Gastrocnemius medialis (tissue), 4 donors: ENCODE measurements at regions not wholly inside any gene's neighbourhood (a gene's known extent, or its start where the extent isn't known, plus 50 kb on each side); places are given as distances from the start of the nearest gene placed in this dataset.

Experiments
- ATAC-seq, 2 donors: fragments of 150-250 bp; one replicate each; pipeline ENCODE4 v1.9.1; 2016
- DNase-seq, 2 donors: peaks; one replicate each; pipeline ENCODE4 v3.0.0-alpha.2; 2019
- H3K27ac ChIP-seq, 4 donors: fragments of 200-600 bp; sonication (generic); 1 replicate in 1 of 4; 2 replicates in 3 of 4; pipeline ENCODE4 v1.5.1; 2016 to 2018; ENCODE audit warnings: mild to moderate bottlenecking in 2 of 4, moderate library complexity in 1 of 4
- H3K27me3 ChIP-seq, 3 donors: fragments of 200-600 bp; sonication (generic) in 2 of 3; 1 replicate in 1 of 3; 2 replicates in 2 of 3; pipeline versions ENCODE4 v1.5.1 to v1.6.0; 2016 to 2019; ENCODE audit warnings: mild to moderate bottlenecking in 1 of 3, moderate library complexity in 1 of 3
- H3K36me3 ChIP-seq, 2 donors: fragments of 200-600 bp; sonication (generic) in 1 of 2; one replicate each; pipeline ENCODE4 v1.5.1; 2017 to 2018
- H3K4me1 ChIP-seq, 2 donors: fragments of 200-600 bp; sonication (generic) in 1 of 2; one replicate each; pipeline ENCODE4 v1.5.1; 2016 to 2017; ENCODE audit warnings: mild to moderate bottlenecking in 2 of 2
- H3K4me3 ChIP-seq, 4 donors: fragments of 200-600 bp; sonication (generic) in 3 of 4; 1 replicate in 1 of 4; 2 replicates in 3 of 4; pipeline ENCODE4 v1.5.1; 2016 to 2019; ENCODE audit warnings: mild to moderate bottlenecking in 2 of 4
- H3K9me3 ChIP-seq, 3 donors: fragments of 200-600 bp; sonication (generic) in 2 of 3; 1 replicate in 1 of 3; 2 replicates in 2 of 3; pipeline ENCODE4 v1.5.1; 2016 to 2019
- CTCF ChIP-seq, 5 experiments: fragments of 450-650 bp in 3 of 5; fragments of 200-600 bp in 2 of 5; sonication (generic) in 2 of 5; IDR thresholded peaks in 4 of 5; conservative IDR thresholded peaks in 1 of 5; 1 replicate in 4 of 5; 2 replicates in 1 of 5; pipeline ENCODE4 v1.5.1; 2016 to 2019; ENCODE audit warnings: antibody characterized with exemption in 5 of 5, mild to moderate bottlenecking in 3 of 5, moderate library complexity in 3 of 5
- POLR2A ChIP-seq, 2 donors: fragments of 450-650 bp; IDR thresholded peaks; one replicate each; pipeline ENCODE4 v1.6.1; 2017; ENCODE audit warnings: antibody characterized with exemption in 2 of 2, mild to moderate bottlenecking in 2 of 2, moderate library complexity in 2 of 2
- in situ Hi-C, 4 donors: fragments of 200-750 bp; cut with MboI; loops; one replicate each; pipeline versions ENCODE4 v1.15.0 to v1.8.0; 2017; ENCODE audit warnings: low sequenced_read_pairs in 4 of 4
- intact Hi-C: fragments of 100-400 bp; cut with DNase I; formaldehyde crosslinking; loops from one replicate; pipeline ENCODE4 v1.15.1; 2023; ENCODE audit warnings: low total_unique reads

- no peaks in the 10 kb centered on the region for H3K36me3 ChIP-seq
- ATAC-seq (no peak), DNase-seq (no peak)
- in situ Hi-C loops: no loop called here
- H3K9me3 ChIP-seq: no peaks in the 10 kb centered on the region
- no peak for TF ChIP-seq POLR2A (IDR thresholded peaks at IDR 0.05)
- TF ChIP-seq CTCF (IDR thresholded peaks at IDR 0.05 in 4 of 5, conservative IDR thresholded peaks at IDR 0.05 in 1 of 5): no peak
- H3K27me3 ChIP-seq: no peaks in the 10 kb centered on the region
- no peaks in the 10 kb centered on the region for H3K4me1 ChIP-seq
- H3K4me3 ChIP-seq: no peak overlapping the region
- intact Hi-C loops: no loop called here
- H3K27ac ChIP-seq: no peak overlapping the region
Observed at GRCh38 chr4:186348433-186348832, 82.4 kb downstream of the F11 start.

DNA sequence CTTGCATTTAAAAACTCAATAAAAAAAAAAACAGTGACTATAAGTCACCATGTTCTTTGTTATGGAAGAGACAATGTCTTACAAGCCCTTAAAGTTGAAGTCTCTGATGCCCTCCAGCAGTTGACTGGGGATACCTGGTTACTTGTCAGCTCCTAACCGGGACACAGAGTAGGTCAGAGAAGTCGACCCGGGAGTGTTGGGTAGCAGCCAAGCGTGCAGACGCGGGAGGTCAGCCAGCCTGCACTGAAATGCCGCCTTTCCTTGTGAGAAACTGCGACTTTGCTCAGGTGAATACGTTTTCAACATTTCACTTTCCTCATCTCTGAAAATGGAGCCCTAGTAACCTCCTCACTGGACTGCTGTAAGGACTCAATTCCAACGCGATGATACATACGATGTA, 81.8 kb downstream of the F11 start:
- H3K27ac ChIP-seq: no peak overlapping the region
- H3K4me1 ChIP-seq: no peaks in the 10 kb centered on the region
- intact Hi-C loops (no loop called here), in situ Hi-C loops (no loop called here)
- H3K4me3 ChIP-seq: no peak overlapping the region
- ATAC-seq (no peak), DNase-seq (no peak)
- TF ChIP-seq POLR2A (IDR thresholded peaks at IDR 0.05): no peak
- no peak for TF ChIP-seq CTCF (IDR thresholded peaks at IDR 0.05 in 4 of 5, conservative IDR thresholded peaks at IDR 0.05 in 1 of 5)
- no peaks in the 10 kb centered on the region for H3K9me3 ChIP-seq
- H3K27me3 ChIP-seq: no peaks in the 10 kb centered on the region
- no peaks in the 10 kb centered on the region for H3K36me3 ChIP-seq

DNA sequence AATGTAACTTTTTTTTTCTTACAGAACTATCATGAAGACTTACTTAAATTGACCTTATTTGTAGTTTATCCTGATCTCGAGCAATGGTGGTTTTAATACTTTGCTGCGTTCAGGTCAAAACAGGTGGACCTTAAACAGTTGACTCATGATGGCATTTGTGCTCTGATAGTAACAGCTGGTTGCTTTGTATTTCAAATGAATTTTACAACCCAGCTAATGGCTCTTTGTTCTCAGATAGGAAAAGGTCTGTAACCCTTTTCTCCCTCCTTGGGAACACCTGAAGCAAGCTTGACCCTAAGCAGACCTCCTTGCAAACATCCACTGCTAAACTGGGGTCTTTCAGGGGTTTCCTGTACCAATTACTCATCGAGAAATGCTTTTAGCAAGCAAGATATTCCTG, 79.2 kb downstream of the F11 start:
- in situ Hi-C loops: no loop called here
- intact Hi-C loops: no loop called here

DNA sequence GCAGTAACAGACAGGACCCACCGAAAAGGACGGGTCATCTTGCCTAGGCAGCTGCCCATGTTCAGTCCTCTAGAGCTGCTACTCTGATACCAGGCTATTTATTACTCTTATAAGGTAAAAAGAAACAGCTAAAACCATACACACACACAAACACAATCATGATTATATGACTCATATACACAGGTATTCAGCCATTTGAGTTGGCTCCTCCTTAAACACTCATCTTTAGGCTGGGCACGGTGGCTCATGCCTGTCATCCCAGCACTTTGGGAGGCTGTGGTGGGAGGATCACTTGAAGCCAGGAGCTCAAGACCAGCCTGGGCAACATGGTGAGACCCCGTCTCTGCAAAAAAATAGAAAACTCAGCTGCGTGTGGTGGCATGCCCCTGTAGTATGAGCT, 76.6 kb downstream of the F11 start:
- no peak overlapping the region for H3K27ac ChIP-seq
- no peaks in the 10 kb centered on the region for H3K4me1 ChIP-seq
- no peak for TF ChIP-seq CTCF (IDR thresholded peaks at IDR 0.05 in 4 of 5, conservative IDR thresholded peaks at IDR 0.05 in 1 of 5)
- no peak for TF ChIP-seq POLR2A (IDR thresholded peaks at IDR 0.05)
- no peaks in the 10 kb centered on the region for H3K9me3 ChIP-seq
- no peak for ATAC-seq
- intact Hi-C loops (no loop called here), in situ Hi-C loops (no loop called here)
- no peak overlapping the region for H3K4me3 ChIP-seq
- no peaks in the 10 kb centered on the region for H3K36me3 ChIP-seq
- H3K27me3 ChIP-seq: no peaks in the 10 kb centered on the region
- DNase-seq: no peak

More for the DNA sequence above, 79.2 kb downstream of the F11 start:
- no peaks in the 10 kb centered on the region for H3K4me1 ChIP-seq
- TF ChIP-seq POLR2A (IDR thresholded peaks at IDR 0.05): no peak
- TF ChIP-seq CTCF (IDR thresholded peaks at IDR 0.05 in 4 of 5, conservative IDR thresholded peaks at IDR 0.05 in 1 of 5): no peak
- no peak for DNase-seq
- no peaks in the 10 kb centered on the region for H3K9me3 ChIP-seq
- no peaks in the 10 kb centered on the region for H3K36me3 ChIP-seq
- no peak overlapping the region for H3K27ac ChIP-seq
- H3K27me3 ChIP-seq: no peaks in the 10 kb centered on the region
- ATAC-seq: no peak
- H3K4me3 ChIP-seq: no peak overlapping the region

DNA sequence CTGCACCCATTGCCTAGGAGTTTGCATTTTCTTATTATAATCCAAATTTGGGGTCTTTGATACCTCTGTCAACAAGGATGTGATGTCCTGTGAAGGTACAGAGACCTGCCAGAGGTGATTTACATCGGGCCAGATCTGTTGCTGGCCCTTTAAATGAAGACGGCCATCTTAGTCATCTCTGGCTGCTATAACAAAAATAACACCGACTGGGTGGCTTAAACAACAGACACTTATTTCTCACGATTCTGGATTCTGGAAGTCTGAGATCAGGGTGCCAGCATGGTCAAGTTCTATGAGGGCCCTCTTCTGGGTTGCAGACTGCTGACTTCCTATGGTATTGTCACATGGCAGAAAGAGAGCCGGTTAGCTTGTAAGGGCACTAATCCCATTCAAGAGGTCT, 75.7 kb downstream of the F11 start:
- Histone ChIP-seq H3K9me3 (no peaks in the 10 kb centered on the region), H3K27me3 (no peaks in the 10 kb centered on the region), H3K4me3 (no peak overlapping the region), H3K27ac (no peak overlapping the region), H3K36me3 (no peaks in the 10 kb centered on the region), H3K4me1 (no peaks in the 10 kb centered on the region)
- intact Hi-C loops (no loop called here), in situ Hi-C loops (no loop called here)
- no peak for ATAC-seq
- no peak for TF ChIP-seq CTCF (IDR thresholded peaks at IDR 0.05 in 4 of 5, conservative IDR thresholded peaks at IDR 0.05 in 1 of 5)
- no peak for TF ChIP-seq POLR2A (IDR thresholded peaks at IDR 0.05)
- no peak for DNase-seq
